ENCODE measurements at regions not wholly inside any gene's neighbourhood (a gene's known extent, or its start where the extent isn't known, plus 50 kb on each side); places are given as distances from the start of the nearest gene placed in this dataset.

- TF ChIP-seq POLR2A (IDR thresholded peaks at IDR 0.05; ENCODE audit: low read length) (no peak), GATA1 (IDR thresholded peaks at IDR 0.05; ENCODE audit: low read depth, low read length) (no peak)
Observed at GRCh38 chr18:30644158-30644557, 398.4 kb downstream of the DSC3 start.

Measured in erythroblast (primary cell).